Sigmoid colon (tissue), 6 donors: ENCODE measurements at regions not wholly inside any gene's neighbourhood (a gene's known extent, or its start where the extent isn't known, plus 50 kb on each side); places are given as distances from the start of the nearest gene placed in this dataset.

Experiments used
- DNase-seq: peaks from one replicate; pipeline ENCODE4 v3.0.0-alpha.2; 2019
- H3K27ac ChIP-seq, 4 donors: fragments of 200-600 bp; sonication (generic); one replicate each; pipeline ENCODE4 v1.5.1; 2016 to 2019; ENCODE audit warnings: mild to moderate bottlenecking in 1 of 4
- H3K27me3 ChIP-seq, 3 donors: fragments of 200-600 bp; sonication (generic); one replicate each; pipeline ENCODE4 v1.5.1; 2019; ENCODE audit warnings: mild to moderate bottlenecking in 1 of 3
- H3K36me3 ChIP-seq, 4 donors: fragments of 200-600 bp; sonication (generic); one replicate each; pipeline ENCODE4 v1.5.1; 2016 to 2019
- H3K4me1 ChIP-seq, 4 donors: fragments of 200-600 bp; sonication (generic); one replicate each; pipeline ENCODE4 v1.5.1; 2017 to 2019
- H3K4me3 ChIP-seq, 4 donors: fragments of 200-600 bp; sonication (generic); one replicate each; pipeline ENCODE4 v1.5.1; 2017 to 2019; ENCODE audit warnings: mild to moderate bottlenecking in 2 of 4, moderate library complexity in 1 of 4
- H3K9me3 ChIP-seq, 4 donors: fragments of 200-600 bp in 3 of 4; sonication (generic) in 3 of 4; one replicate each; pipeline versions ENCODE4 v1.5.1 to v1.6.1; 2013 to 2019
- CTCF ChIP-seq, 4 experiments: fragments of 450-650 bp in 3 of 4; fragments of 200-600 bp in 1 of 4; IDR thresholded peaks; one replicate each; pipeline ENCODE4 v1.5.1; 2016 to 2019; ENCODE audit warnings: antibody characterized with exemption in 4 of 4, mild to moderate bottlenecking in 3 of 4, moderate library complexity in 2 of 4
- EP300 ChIP-seq, 4 donors: sonication (generic); formaldehyde crosslinking; IDR thresholded peaks; one replicate each; pipeline ENCODE4 v1.6.1; 2017; ENCODE audit warnings: antibody characterized with exemption in 4 of 4
- POLR2A ChIP-seq, 2 donors: fragments of 450-650 bp; IDR thresholded peaks; one replicate each; pipeline ENCODE4 v1.6.1; 2016; ENCODE audit warnings: antibody characterized with exemption in 2 of 2, mild to moderate bottlenecking in 2 of 2, moderate library complexity in 2 of 2
- POLR2AphosphoS5 ChIP-seq, 4 donors: sonication (generic); formaldehyde crosslinking; IDR thresholded peaks; one replicate each; pipeline ENCODE4 v1.6.1; 2017; ENCODE audit warnings: antibody characterized with exemption in 4 of 4
- WGBS, 2 donors: extraction: QIAGEN DNeasy Blood & Tissue Kit; methylation state at CpG; one replicate each; pipeline ENCODE4 v1.1.7; 2013; 5-methylcytosine and 5-hydroxymethylcytosine counted together
- intact Hi-C: fragments of 100-400 bp; cut with DNase I; formaldehyde crosslinking; loops from one replicate; pipeline ENCODE4 v1.15.1; 2023
- donor health status: healthy with polysubstance abuse.
- donor health status: healthy.

DNA sequence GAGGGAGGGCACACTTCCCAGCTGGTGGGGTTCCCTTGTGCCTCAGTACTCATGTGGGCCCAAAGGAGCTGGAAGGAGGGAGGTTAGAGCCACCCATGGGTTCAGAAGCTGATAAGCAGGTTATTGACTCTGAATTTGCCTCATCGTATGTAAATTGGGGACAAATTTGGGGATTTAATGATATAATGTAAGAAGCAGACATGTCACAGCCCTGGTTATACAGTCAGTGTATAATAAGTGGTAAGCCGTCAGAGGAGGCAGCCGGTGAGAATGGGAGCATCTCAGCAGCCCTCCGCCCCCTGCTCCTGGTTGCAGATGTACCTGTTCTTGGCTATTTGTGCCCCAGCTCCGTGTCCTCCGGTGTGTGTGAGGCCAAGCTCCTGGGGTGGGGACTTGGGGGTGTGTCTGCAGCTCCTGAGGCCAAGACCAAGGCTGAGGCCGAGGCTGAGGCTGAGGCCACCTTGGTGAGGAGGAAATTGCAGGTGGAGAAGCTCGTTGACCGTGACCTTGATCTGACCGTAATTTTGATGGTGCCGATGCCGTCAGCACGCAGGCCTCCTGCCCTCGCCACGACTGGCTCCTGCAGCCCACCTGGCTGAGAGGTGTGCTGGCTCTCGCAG, 288.1 kb downstream of the SEC14L1 start:
- no peaks in the 10 kb centered on the region for H3K36me3 ChIP-seq
- H3K4me1 ChIP-seq = peaks cover 0 to 100% (median 98%) of the 10 kb centered on the region in 4 donors
- H3K4me3 ChIP-seq = no peak overlapping the region
- TF ChIP-seq POLR2A (IDR thresholded peaks at IDR 0.05) (no peak), CTCF (IDR thresholded peaks at IDR 0.05) (no peak), EP300 (IDR thresholded peaks at IDR 0.05) (no peak), POLR2AphosphoS5 (IDR thresholded peaks at IDR 0.05) (no peak)
- 72 to 83% methylated on average over 16 of the region's 16 CpGs for WGBS, 2 donors
- DNase-seq = no peak
- no peaks in the 10 kb centered on the region for H3K9me3 ChIP-seq
- intact Hi-C loops = loop anchor here (5.0 kb wide), 1 partner anchor 528 kb away; the partner anchor contains the start of gene TNRC6C
- H3K27me3 ChIP-seq = no peaks in the 10 kb centered on the region
- peak overlapping the region; percentile 96 to 100 (median 98) for H3K27ac ChIP-seq

- Histone ChIP-seq H3K4me3 (no peak overlapping the region), H3K27me3 (no peaks in the 10 kb centered on the region), H3K27ac (peak overlapping the region; percentile 96 to 100 (median 98)), H3K36me3 (no peaks in the 10 kb centered on the region), H3K4me1 (peaks cover 0 to 100% (median 99%) of the 10 kb centered on the region in 4 donors), H3K9me3 (no peaks in the 10 kb centered on the region)
- WGBS, 2 donors = 62 to 76% methylated on average over 14 of the region's 14 CpGs
- DNase-seq = peak; percentile 79
- intact Hi-C loops = loop anchor here (5.0 kb wide), 1 partner anchor 528 kb away; the partner anchor contains the start of gene TNRC6C
- no peak for TF ChIP-seq POLR2AphosphoS5 (IDR thresholded peaks at IDR 0.05)
- no peak for TF ChIP-seq CTCF (IDR thresholded peaks at IDR 0.05)
- TF ChIP-seq POLR2A (IDR thresholded peaks at IDR 0.05) = no peak
- no peak for TF ChIP-seq EP300 (IDR thresholded peaks at IDR 0.05)
Measured at GRCh38 chr17:77429369-77429968, 288.7 kb downstream of the SEC14L1 start.

GRCh38 chr17:77429969-77430752, 289.4 kb downstream of the SEC14L1 start:
- H3K9me3 ChIP-seq = no peaks in the 10 kb centered on the region
- H3K27me3 ChIP-seq = no peaks in the 10 kb centered on the region
- H3K4me3 ChIP-seq = no peak overlapping the region
- intact Hi-C loops = loop anchor here (1.0 to 5.0 kb wide), 3 partner anchors 47 to 527 kb away; partner anchors contain the start of gene TNRC6C
- no peaks in the 10 kb centered on the region for H3K36me3 ChIP-seq
- peak overlapping the region; percentile 96 to 100 (median 98) for H3K27ac ChIP-seq
- peak; percentile 99 for DNase-seq
- no peak for TF ChIP-seq POLR2A (IDR thresholded peaks at IDR 0.05)
- TF ChIP-seq POLR2AphosphoS5 (IDR thresholded peaks at IDR 0.05) = peak; percentile 94 to 97 (median 96)
- TF ChIP-seq EP300 (IDR thresholded peaks at IDR 0.05) = peak in 3 of 4 donors; percentile 87 to 96 (median 90)
- peak in 3 of 4 experiments; percentile 78 to 95 (median 81) for TF ChIP-seq CTCF (IDR thresholded peaks at IDR 0.05)
- peaks cover 0 to 100% (median 99%) of the 10 kb centered on the region in 4 donors for H3K4me1 ChIP-seq
- 52 to 54% methylated on average over 16 of the region's 16 CpGs for WGBS, 2 donors

- TF ChIP-seq POLR2A (IDR thresholded peaks at IDR 0.05) = no peak
- no peak for TF ChIP-seq CTCF (IDR thresholded peaks at IDR 0.05)
- TF ChIP-seq POLR2AphosphoS5 (IDR thresholded peaks at IDR 0.05) = no peak
- no peak for TF ChIP-seq EP300 (IDR thresholded peaks at IDR 0.05)
- 83 to 94% methylated on average over 16 of the region's 16 CpGs for WGBS, 2 donors
- Histone ChIP-seq H3K4me3 (no peak overlapping the region), H3K36me3 (no peaks in the 10 kb centered on the region), H3K9me3 (no peaks in the 10 kb centered on the region), H3K27ac (peak overlapping the region in 3 of 4 donors; percentile 96 to 100 (median 99)), H3K4me1 (peaks cover 0 to 100% (median 99%) of the 10 kb centered on the region in 4 donors), H3K27me3 (no peaks in the 10 kb centered on the region)
- intact Hi-C loops = no loop called here
- DNase-seq = no peak
Measured at GRCh38 chr17:77432034-77432661, 291.4 kb downstream of the SEC14L1 start.
